ENCODE measurements at regions not wholly inside any gene's neighbourhood (a gene's known extent, or its start where the extent isn't known, plus 50 kb on each side); places are given as distances from the start of the nearest gene placed in this dataset.

- Histone ChIP-seq H3K4me1 (ENCODE audit: insufficient read depth, low read length) (no peaks in the 10 kb centered on the region), H3K27me3 (ENCODE audit: control insufficient read depth in 1 of 2, insufficient read depth in 2 of 2, low read length in 2 of 2) (no peaks in the 10 kb centered on the region), H3K4me3 (ENCODE audit: low read length) (no peak overlapping the region), H3K9me3 (ENCODE audit: control insufficient read depth in 1 of 2, insufficient read depth in 1 of 2, low read length in 2 of 2) (no peaks in the 10 kb centered on the region), H3K36me3 (ENCODE audit: insufficient read depth, low read length) (no peaks in the 10 kb centered on the region), H3K27ac (ENCODE audit: low read depth in 1 of 2, low read length in 2 of 2) (no peak overlapping the region)
- TF ChIP-seq, protein P1, sequence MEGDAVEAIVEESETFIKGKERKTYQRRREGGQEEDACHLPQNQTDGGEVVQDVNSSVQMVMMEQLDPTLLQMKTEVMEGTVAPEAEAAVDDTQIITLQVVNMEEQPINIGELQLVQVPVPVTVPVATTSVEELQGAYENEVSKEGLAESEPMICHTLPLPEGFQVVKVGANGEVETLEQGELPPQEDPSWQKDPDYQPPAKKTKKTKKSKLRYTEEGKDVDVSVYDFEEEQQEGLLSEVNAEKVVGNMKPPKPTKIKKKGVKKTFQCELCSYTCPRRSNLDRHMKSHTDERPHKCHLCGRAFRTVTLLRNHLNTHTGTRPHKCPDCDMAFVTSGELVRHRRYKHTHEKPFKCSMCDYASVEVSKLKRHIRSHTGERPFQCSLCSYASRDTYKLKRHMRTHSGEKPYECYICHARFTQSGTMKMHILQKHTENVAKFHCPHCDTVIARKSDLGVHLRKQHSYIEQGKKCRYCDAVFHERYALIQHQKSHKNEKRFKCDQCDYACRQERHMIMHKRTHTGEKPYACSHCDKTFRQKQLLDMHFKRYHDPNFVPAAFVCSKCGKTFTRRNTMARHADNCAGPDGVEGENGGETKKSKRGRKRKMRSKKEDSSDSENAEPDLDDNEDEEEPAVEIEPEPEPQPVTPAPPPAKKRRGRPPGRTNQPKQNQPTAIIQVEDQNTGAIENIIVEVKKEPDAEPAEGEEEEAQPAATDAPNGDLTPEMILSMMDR (IDR thresholded peaks at IDR 0.05) = no peak
- H3K4me3 Mint-ChIP-seq = no peak overlapping the region
- ChIA-PET POLR2A (no interaction called here), CTCF (no interaction called here)
- ATAC-seq (ENCODE audit: poor library complexity) (no peak), DNase-seq (no peak)
- no peak overlapping the region for H3K27ac Mint-ChIP-seq
- H3K36me3 Mint-ChIP-seq (ENCODE audit: low read depth) = no peaks in the 10 kb centered on the region
- intact Hi-C loops (cut with DNase I, micrococcal nuclease) = no loop called here
- H3K9me3 Mint-ChIP-seq = no peaks in the 10 kb centered on the region
- H3K27me3 Mint-ChIP-seq = no peaks in the 10 kb centered on the region
- no peaks in the 10 kb centered on the region for H3K4me1 Mint-ChIP-seq (ENCODE audit: low read depth)
These were observed 351.7 kb downstream of the FAT3 start for GRCh38 chr11:92576315-92576714.

DNA sequence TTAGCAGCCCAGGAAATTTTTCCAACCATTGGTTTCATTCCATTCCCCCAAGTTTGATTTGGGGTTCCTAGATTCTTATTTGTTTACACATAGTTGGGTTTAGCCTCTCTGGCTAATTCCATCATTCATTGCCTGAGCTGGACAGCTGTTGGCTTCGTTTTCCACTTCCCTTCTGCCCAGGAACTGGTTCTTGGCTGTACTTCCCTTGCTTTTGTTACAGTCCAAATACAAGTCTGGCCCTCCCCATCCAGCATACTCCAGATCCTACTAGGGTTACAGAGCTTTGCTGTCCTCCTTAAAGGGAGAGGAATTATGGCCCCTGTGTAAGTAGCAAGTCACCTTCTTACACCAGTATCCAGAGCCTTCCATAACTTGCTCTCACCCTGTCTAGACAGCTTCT, 356.3 kb downstream of the FAT3 start:
- no peaks in the 10 kb centered on the region for H3K36me3 Mint-ChIP-seq (ENCODE audit: low read depth)
- H3K9me3 Mint-ChIP-seq = no peaks in the 10 kb centered on the region
- no peaks in the 10 kb centered on the region for H3K27me3 Mint-ChIP-seq
- no peak overlapping the region for H3K27ac Mint-ChIP-seq
- Histone ChIP-seq H3K4me1 (ENCODE audit: insufficient read depth, low read length) (no peaks in the 10 kb centered on the region), H3K27ac (ENCODE audit: low read depth in 1 of 2, low read length in 2 of 2) (no peak overlapping the region), H3K4me3 (ENCODE audit: low read length) (no peak overlapping the region), H3K27me3 (ENCODE audit: control insufficient read depth in 1 of 2, insufficient read depth in 2 of 2, low read length in 2 of 2) (no peaks in the 10 kb centered on the region), H3K9me3 (ENCODE audit: control insufficient read depth in 1 of 2, insufficient read depth in 1 of 2, low read length in 2 of 2) (no peaks in the 10 kb centered on the region), H3K36me3 (ENCODE audit: insufficient read depth, low read length) (no peaks in the 10 kb centered on the region)
- ChIA-PET CTCF (no interaction called here), POLR2A (no interaction called here)
- intact Hi-C loops (cut with DNase I, micrococcal nuclease) = no loop called here
- H3K4me3 Mint-ChIP-seq = no peak overlapping the region
- ATAC-seq (ENCODE audit: poor library complexity) (no peak), DNase-seq (no peak)
- H3K4me1 Mint-ChIP-seq (ENCODE audit: low read depth) = no peaks in the 10 kb centered on the region
- TF ChIP-seq, protein P1 (IDR thresholded peaks at IDR 0.05) = no peak

DNA sequence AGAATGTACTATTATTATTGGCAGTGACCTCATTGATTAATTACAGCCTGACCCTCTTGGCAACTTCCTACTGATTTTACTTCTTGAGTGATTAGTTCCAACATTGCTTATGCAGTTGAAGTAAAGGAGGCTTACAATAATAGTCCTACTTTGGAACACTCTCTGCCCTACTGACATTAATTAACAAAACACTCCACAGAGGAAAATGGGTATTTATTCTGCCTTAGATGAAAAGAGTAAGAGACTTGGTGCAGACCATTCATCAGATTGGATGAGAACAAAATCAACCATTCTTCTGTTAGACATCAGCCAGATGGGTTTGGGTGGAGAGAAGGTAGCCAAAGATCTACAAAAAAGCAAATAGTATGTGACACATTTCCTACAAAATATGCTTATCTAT, 363.8 kb downstream of the FAT3 start:
- POLR2A ChIA-PET = no interaction called here
- no peaks in the 10 kb centered on the region for H3K4me1 ChIP-seq (ENCODE audit: insufficient read depth, low read length)
- H3K4me3 ChIP-seq (ENCODE audit: low read length) = no peak overlapping the region
- H3K27me3 ChIP-seq (ENCODE audit: control insufficient read depth in 1 of 2, insufficient read depth in 2 of 2, low read length in 2 of 2) = no peaks in the 10 kb centered on the region
- no peaks in the 10 kb centered on the region for H3K9me3 ChIP-seq (ENCODE audit: control insufficient read depth in 1 of 2, insufficient read depth in 1 of 2, low read length in 2 of 2)
- ATAC-seq (ENCODE audit: poor library complexity) (no peak), DNase-seq (no peak)
- Mint-ChIP-seq H3K4me1 (ENCODE audit: low read depth) (no peaks in the 10 kb centered on the region), H3K27me3 (no peaks in the 10 kb centered on the region), H3K4me3 (no peak overlapping the region), H3K36me3 (ENCODE audit: low read depth) (no peaks in the 10 kb centered on the region), H3K9me3 (no peaks in the 10 kb centered on the region), H3K27ac (no peak overlapping the region)
- intact Hi-C loops (cut with DNase I, micrococcal nuclease) = no loop called here
- no peaks in the 10 kb centered on the region for H3K36me3 ChIP-seq (ENCODE audit: insufficient read depth, low read length)
- no peak overlapping the region for H3K27ac ChIP-seq (ENCODE audit: low read depth in 1 of 2, low read length in 2 of 2)
- CTCF ChIA-PET = no interaction called here
- TF ChIP-seq, protein P1 (IDR thresholded peaks at IDR 0.05) = no peak
